ENCODE measurements at regions not wholly inside any gene's neighbourhood (a gene's known extent, or its start where the extent isn't known, plus 50 kb on each side); places are given as distances from the start of the nearest gene placed in this dataset.

DNA sequence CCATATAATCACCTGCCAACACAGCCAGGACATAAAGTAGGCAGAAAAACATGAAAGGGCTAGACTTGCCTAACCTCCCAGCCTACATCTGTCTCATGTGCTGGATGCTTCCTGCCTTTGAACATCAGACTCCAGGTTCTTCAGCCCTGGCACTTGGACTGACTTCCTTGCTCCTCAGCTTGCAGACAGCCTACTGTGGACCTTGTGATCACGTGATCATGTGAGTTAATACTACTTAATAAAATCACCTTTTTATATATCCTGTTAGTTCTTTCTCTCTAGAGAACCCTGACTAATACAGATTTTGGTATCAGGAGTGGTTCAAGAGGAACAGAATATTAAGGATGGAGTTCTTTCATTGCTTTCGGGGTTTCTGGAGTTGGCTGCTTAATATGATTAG lies 2867.6 kb downstream of the PCDH9 start:
- DNase-seq: no peak

DNA sequence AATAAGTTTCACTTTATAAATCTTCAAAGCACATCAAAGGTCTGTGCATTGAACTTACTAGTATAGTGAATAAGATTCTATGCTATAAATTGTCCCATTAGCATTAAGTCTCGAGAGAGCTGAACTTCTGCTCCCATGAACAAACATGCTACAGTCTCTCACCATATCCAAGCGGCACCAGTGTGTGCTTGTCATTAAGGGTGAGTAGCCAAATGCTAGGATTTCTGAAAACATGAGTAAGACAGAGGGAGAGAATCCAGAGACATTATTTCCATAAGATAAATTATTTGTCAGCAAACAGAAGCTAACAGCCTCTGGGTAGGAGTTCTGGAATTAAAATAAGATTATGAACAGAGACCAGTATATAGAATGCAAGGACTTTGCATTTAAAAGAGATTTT lies 2882.5 kb downstream of the PCDH9 start:
- no peak for DNase-seq

DNA sequence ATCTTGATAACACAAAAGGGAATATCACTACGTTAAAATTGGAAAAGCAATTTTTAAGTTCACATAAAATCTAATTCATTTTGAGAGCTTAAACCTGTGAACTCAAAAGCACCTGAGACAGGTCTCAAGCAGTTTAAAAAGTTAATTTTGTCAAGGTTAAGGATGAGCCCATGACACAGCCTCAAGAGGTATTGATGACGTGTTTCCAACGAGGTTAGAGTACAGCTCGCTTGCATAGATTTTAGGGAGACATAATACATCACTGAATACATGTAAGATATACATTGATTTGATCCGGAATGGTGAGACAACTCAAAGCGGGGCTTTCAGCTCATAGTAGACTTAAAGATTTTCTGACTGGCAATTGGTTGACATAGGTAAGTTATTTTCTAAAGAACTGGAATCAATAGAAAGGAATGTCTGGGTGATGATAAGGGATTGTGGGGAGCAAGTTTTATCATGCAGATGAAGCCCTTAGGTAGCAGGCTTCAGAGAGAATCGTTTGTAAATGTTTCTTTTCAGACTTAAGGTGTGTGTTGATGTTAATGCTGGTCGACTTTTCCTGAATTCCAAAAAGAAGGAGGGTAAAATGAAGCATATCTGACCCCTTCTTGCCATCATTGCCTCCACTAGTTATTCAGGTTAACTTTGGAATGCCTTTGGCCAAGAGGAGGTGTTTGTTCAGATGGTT lies 2890.6 kb downstream of the PCDH9 start:
- DNase-seq: no peak

DNA sequence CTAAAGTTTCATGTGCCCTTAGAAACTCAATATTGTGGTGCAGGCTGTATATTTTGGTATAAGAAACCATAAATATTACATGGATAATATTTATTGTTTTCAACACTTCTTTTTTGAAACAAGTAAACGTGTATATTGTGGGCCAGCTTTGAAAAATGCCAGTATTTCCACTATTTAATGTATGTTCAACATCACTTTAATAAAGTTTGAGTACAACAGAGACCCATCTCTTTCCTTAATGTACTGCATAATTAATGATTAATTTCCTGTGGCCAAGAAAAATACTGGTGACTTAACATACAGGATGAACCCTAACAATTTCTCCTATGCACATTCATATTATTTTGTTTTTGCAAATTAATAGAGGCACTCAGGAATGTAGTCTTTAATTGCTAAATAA lies 2891.5 kb downstream of the PCDH9 start:
- DNase-seq: no peak

DNA sequence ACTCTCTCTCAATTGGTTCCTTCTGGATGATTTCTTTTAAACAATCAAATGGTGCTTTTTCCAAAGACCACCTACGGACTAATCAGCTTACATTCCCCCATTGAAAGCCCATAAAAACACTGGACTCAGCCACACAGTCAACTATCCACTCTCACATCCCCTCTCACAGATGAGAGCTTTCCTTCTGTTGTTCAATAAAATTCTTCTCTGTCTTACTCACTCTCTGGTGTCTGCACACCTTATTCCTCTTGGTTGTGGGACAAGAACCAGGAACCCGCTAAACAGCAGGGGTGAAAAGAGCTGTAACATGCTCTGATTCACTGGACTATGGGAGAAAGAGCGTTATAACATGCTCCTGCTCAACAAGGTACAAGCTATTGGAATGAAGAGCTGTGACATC lies 2896.2 kb downstream of the PCDH9 start:
- no peak for DNase-seq

DNA sequence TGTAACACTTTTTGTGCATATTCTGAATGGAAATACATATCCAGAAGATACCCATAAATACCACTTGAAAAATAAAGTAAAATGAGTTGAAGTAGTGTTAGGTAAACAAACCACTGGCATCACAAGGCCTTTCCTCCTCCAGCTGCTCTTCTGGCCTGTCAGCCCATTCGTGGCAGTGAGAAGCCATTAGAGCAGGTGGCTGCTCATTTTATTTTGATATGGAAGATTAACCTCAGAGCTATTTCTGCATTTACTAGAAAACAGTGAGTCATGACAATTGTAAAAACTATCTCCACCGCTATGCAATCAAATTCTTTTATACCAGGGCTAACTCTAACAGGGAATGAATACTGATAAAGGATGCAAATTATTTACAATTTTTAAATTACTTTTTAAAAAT lies 2898.1 kb downstream of the PCDH9 start:
- DNase-seq: no peak

DNA sequence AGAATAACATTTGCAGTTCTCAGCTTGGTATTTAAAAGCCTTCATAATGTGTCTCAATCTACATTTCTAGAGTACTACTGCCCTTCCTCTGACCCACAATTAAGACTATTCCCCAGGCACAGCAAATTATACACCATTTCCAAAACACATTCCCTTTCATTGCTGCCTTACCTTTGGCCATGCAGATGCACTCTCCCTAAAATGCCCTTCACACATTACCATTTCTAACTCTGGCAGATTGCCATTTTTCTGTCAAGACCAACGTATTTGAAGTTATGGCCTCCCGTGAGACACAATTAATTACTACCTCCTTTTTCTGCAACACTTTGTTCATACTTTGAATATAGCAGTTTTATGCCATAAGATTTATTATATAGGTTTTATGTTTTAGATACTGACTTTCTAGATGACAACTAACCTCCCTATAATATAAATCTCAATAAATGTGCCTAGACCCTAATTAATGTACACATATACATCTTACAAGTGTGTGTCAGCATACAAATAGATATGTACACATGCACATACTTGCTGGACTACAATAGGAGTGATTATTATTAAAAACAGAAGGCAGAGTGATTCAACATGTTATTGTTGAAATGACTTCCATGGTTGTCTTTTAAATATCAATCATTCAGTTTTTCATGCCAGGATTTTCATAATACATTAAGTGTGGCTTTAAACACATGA lies 2902.5 kb downstream of the PCDH9 start:
- peak; percentile 0 for DNase-seq

DNA sequence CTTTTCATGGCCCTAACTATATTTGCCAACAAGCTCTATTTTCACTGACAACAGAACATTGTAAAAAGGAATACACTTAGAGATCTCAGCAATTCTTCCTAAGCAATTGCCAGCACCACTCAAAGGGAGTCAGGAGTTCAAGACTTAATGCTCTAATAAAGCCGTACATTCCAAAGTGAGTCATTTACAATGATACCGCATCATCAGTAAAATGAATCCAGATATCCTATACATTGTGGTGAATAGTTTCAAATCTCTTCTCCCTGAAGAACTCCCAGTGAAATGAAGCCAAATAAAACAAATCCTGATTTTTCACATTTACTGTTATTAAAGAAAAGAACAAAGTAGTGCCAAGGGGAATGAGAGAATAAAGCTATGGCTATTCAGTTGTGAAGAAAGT lies 2898.7 kb upstream of the PCDH20 start:
- no peak for DNase-seq

DNA sequence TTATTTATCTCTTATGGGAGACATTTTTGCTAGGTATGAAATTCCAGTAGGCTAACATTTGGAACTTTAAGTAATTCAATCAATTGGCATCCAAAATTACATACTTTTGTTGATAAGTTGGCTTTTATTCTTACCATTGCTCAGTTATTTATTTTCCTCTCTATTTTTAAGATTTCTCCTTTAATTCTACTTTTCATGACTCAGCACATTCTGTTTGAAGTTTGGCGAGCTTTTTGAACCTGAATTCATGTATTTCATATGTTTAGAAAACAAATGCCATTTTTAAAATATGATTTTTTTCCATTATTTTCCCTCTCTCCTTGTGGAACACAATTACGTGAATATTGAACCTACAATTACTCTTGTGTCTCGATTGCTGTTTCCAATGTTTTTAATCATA lies 2896.3 kb upstream of the PCDH20 start:
- DNase-seq: no peak

DNA sequence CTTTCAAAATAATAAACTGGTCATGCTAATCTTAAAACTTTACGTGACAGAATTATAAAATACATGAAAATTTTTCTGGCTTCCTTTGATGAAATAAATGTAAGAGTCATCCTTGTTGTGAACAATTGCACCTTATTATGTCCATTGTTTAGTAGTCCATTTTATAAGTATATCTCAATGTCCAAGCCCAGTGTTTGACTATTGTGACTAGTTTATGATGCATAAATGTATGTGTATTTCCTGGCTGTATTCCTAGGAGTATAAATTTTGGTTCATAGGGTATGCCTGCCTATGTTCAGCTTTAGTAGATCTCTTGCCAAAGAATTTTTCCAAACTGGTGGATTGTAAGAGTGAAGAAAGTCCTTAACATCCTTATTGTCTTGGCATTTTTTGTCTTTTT lies 2895.5 kb upstream of the PCDH20 start:
- DNase-seq: no peak

DNA sequence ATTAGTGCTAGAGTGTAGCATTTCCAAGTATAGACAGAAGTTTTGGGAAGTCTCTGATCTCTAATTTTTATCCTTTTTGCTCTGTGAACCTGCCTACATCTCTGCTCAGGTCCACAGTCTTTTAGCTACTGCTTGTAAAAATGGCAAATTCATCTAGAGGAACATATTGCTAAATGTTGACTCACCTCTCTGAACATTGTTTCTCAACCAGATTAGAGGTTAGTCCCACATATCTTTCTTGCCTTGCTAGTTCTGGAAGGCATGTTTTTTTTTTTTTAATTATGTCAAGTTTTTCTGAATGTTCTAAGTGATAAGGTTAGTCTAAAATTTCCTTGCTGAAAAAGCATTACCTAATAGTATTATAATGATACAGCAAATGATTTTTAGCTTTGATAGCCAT lies 2889.6 kb upstream of the PCDH20 start:
- no peak for DNase-seq

DNA sequence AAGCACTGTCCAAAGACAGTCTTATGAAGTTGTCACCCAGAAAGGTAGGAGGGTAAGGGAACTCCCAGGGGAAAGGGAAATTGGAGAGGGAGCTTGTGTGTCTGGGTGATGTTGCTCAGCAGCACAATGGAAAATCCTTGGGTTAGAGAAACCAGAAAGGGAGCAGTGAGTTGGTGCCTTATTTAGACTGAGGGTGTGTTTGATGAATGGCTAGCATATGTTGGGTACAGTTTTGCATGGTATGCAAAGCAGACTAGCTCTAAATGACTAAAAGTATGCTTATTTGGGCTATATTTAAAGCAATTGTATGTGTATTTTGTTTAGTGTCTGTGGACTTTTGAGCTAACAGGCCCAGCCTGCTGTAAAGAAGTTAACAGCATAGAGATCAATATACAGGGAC lies 2884.6 kb upstream of the PCDH20 start:
- DNase-seq: no peak

DNA sequence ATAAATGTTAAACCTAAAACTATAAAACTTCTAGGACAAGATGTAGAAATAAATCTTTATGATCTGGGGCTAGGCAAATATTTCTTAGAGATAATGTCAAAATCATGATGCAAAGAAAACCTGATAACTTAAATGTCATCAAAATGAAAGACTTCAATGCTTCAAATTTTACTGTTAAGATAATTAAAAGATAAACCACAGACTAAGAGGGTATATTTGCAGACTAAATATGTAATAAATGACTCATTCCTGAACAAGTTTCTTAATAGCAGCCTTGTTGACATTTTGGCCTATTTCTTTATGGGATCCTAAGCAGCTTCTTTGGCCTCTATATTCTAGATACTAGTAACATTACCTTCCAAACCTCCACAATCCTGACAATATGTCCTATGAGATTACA lies 2878.3 kb upstream of the PCDH20 start:
- no peak for DNase-seq

DNA sequence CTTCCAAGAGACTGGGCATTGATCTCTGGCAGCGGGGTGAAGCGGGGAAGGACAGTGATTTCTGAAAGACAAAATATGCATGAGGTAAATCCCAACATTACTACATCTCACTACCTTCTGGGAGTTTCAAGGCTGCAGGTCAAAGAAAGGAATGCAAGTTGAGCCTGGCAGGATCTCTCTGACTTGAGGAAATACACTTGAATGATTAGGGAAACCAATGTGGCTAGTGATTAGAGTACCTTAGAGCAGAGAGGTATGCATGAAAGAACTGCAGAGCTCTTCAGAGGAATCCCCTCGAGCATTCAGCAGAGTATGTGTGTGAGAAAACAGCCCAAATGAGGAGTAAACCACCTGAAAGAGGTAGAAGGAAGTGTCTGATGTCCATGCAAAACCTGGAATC lies 2874.1 kb upstream of the PCDH20 start:
- DNase-seq: no peak

DNA sequence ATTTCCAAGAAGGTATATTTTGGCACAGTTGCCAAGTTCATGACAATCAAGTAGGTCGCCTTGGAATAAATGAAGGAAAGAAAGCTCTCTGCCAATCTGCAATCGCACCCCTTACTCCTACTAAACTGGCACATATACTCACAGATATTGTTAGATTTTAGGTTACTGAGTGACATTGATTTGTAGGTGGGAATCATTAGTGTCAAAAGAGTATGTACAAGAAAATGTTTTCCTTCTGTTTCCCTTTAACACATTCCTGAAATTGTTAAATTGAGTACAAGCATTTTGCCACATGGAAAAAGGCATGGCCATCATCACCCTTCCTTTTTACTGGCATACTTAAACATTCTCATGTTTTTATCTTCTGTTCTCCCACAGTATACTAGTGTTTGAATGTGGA lies 2868.3 kb upstream of the PCDH20 start:
- DNase-seq: no peak

DNA sequence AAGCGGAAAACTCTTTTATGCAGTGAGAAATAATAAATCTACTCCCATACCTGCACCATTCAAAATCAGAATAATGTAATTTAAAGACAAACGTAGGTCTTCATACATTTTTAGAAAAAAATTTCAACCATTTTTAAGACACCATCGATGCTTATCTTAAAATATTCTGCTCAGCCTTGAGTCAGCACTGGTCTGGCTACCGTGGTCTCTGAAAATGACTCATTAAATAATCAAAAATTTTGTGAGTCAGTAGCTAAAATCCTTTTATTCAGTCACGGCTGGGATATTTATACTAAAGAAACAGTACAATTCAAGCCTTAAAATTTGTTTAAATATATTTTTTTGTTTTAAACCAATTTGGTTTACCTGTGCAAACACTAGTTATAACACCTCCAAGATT lies 2862.8 kb upstream of the PCDH20 start:
- DNase-seq: no peak

DNA sequence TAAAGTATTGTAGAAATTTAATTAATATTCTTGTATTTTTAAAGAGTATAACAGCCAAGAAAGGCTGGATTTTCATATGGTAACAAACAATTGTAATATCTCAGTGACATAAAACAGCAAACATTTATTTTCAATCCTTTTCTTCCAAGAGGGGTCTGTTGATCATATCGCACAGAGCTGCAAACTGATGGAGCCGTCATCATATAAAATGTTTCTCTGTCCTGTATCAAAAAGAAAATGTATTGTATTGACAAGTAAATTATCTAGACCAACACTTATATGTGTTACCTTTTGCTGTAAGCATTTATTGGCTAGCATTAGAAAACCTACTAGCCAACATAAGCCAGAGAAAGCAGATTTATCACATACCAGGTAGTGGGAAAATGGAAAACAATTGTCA lies 2861.4 kb upstream of the PCDH20 start:
- DNase-seq: no peak

DNA sequence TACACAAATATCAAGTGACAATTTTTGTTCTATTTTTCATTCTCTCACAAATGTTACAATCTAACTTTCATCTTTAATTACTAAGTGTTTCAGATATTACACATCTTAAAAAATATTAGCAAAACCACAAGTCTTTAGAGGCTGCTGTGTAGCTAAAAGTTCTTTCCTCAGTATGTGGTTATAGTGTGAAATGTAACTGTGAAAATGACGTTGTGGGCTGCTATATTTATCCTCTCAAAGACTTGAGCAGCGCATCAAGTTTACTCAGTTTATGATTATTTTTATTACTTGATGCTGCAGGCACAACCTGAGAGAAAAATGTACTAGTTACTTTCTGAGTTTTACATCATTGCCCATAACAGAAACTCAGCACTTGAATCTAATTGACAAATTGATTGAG lies 2860.6 kb upstream of the PCDH20 start:
- no peak for DNase-seq

DNA sequence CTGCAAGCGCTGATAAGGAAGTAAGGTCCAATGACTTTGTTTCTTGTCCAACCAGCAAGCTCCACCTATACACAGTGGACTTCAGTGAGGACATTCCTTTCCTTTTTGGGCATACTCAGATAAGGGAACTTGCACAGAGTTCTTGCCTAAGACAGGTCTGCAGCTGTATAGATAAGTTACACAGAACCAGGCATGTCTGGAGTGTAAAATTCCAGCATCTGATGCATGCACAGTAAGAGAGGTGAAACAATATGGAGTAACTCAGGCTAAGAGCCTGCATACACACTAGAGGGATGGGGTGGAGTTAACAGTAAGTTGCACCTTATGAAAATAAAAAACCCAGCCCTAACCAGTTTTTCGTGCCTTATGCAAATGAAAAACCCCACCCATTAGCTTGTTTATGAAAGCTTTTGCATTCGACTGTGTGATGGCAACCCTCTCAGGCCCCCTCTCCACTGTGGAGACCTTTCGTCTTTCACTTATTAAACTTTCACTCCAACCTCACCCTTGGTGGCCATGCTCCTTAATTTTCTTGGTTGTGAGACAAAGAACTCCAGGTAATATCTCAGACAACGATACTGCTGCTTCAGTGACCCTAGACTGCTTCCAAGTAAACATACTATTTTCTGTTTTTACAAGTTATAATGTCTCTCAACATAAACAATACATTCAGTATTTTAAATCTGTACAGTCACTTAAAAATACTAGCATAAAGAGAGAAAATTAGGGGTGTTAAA lies 2859.0 kb upstream of the PCDH20 start:
- peak; percentile 65 for DNase-seq

DNA sequence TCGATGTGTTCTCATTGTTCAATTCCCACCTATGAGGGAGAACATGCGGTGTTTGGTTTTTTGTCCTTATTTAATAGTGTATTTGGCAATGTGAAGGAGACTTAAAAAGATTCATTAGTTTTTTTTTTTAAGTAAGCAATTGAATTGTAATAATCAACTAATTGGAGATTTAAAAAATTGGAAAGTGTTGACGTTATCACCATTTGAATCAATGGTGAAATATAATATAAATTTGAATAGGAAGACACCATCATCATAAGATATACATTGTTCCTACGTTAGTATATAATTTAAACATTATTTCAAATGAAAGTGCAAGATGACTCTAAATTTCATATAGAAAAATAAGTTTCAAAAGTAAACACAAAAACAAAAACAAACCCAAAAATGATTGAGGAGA lies 2858.1 kb upstream of the PCDH20 start:
- no peak for DNase-seq

DNA sequence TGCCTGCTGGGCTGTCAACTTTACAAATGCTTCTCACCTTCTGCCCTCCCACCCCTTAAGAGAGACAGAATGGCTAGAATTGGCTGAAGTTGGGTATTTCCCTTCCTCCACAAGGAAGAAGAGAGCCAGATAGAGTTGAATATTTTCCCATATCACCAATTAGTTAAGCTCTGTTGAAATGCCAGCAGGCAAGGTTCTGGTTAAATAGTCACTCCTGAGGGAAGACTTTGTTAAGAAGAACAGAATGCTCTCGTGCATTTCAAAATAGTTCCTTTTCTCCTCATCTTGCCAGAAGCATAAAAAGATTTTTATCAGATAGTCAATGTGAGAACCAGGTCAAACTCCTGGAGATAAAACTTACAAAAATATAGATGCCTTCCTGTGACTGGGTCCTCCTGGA lies 2857.0 kb upstream of the PCDH20 start:
- DNase-seq: no peak

DNA sequence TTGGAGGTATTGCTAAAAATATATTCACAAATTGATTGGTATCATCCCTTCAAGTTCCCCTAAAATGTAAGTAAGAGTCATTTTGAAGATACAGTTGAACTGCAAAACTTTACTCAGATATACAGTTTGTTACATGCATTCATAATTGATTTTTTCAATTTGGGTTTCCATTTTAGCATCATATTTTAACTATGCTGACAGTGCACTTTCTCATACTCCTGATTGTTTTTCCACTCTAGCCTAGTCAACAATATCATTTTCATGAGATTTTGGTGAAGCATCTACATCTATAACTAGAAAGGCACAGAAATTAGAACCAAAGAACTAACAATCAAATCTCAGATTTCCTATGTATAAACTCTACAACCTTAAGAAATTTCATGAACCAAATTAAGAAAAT lies 2850.4 kb upstream of the PCDH20 start:
- no peak for DNase-seq

DNA sequence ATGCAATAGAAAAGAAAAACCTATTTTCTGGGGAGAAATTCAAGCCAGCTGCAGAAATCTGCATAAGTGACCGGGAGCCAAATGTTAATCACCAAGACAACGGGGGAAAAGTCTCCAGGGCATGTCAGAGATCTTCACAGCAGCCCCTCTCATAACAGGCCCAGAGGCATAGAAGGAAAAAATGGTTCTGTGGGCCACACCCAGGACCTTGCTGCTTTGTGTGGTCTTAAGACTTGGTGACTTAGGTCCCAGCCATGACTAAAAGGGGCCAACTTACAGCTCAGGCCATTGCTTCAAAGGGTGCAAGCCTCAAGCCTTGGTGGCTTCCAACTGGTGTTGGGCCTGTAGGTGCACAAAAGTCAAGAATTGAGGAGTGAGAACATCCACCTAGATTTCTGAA lies 2847.6 kb upstream of the PCDH20 start:
- DNase-seq: no peak

DNA sequence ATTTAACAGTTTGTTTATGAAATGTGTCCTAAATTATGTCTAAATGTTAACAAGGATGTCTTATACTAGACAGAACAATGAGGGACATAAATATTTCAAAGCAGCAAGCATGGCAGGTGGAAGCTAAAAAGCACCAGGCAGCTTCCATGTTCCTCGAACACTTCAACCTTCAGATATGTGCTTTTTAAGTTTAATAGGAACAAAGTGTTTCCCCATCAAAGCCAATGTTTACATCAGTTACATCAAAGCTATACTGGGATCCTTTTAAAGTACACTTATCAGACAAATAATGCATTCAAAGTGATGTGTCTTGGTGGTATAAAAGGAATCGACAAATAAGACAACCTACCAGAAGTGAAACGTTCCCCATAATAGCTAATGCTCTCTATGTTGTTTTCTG lies 2841.1 kb upstream of the PCDH20 start:
- no peak for DNase-seq
